HL-60 (cell line): ENCODE measurements at regions not wholly inside any gene's neighbourhood (a gene's known extent, or its start where the extent isn't known, plus 50 kb on each side); places are given as distances from the start of the nearest gene placed in this dataset.
"Not testable (repeated sequence)": the region's sequence is repeated elsewhere in the genome, so short reads cannot be mapped to it uniquely, and the experiment has no call there.

Source experiments
- DNase-seq, 2 experiments: peaks; one replicate each; pipeline ENCODE4 v3.0.0-alpha.2; 2010 to 2020; ENCODE audit warnings: low read depth in 1 of 2, low spot score in 1 of 2
- H3K27ac ChIP-seq: fragments of 250-450 bp; sonication (Bioruptor Pico); replicated peaks from 2 replicates; pipeline ENCODE4 v1.5.1; 2020; ENCODE audit warnings: mild to moderate bottlenecking, moderate library complexity
- H3K27me3 ChIP-seq: fragments of 250-450 bp; sonication (Bioruptor Pico); 2 replicates; pipeline ENCODE4 v1.5.1; 2021; ENCODE audit warnings: mild to moderate bottlenecking, moderate library complexity; ENCODE audit not compliant: insufficient read depth, poor library complexity, severe bottlenecking
- H3K4me3 ChIP-seq: replicated peaks from 2 replicates; pipeline ENCODE4 v1.5.1; 2011; ENCODE audit warnings: mild to moderate bottlenecking, control low read depth, low read length; ENCODE audit not compliant: insufficient read depth
- CTCF ChIP-seq: IDR thresholded peaks from one replicate; pipeline ENCODE4 v1.5.1; 2011; ENCODE audit warnings: low read length, control low read depth, inconsistent platforms; ENCODE audit not compliant: insufficient read depth
- GABPA ChIP-seq: IDR thresholded peaks from 2 replicates; pipeline ENCODE4 v1.6.1; 2012; ENCODE audit warnings: low read depth
- POLR2AphosphoS5 ChIP-seq: IDR thresholded peaks from 2 replicates; pipeline ENCODE4 v1.6.1; 2012; ENCODE audit warnings: low read depth
- SPI1 ChIP-seq: IDR thresholded peaks from 2 replicates; pipeline ENCODE4 v1.6.1; 2012; ENCODE audit warnings: low read depth, mild to moderate bottlenecking, borderline replicate concordance
- TF ChIP-seq, protein P1 (sequence below): IDR thresholded peaks from 2 replicates; pipeline ENCODE4 v1.6.1; 2012; ENCODE audit warnings: low read depth; ENCODE audit not compliant: insufficient replicate concordance

- no peak for DNase-seq
- no peak overlapping the region for H3K27ac ChIP-seq
Observed at GRCh38 chr3:3301476-3301875, 122.0 kb upstream of the CRBN start.

DNA sequence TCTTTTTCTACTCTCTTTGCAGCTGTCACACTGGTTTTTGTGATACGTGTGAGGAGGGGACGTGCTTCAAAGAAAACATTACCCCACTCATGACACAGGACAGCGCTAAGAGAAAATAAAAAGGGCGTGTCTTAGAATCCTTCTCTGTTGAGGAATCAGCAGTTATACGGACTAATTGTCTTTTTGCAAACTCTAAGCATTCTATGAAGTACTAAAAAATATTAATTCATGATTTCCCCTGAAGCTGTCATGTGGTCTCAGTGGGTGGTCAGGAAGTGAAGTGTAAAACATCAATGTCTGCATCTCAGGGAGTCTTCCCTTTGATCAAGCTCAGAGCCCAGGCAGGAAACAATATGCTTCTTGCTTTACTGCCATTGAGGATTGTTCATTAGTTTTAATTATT lies 117.5 kb upstream of the CRBN start:
- no peak overlapping the region for H3K27ac ChIP-seq
- DNase-seq: no peak
- H3K4me3 ChIP-seq: no peak overlapping the region

More at GRCh38 chr3:3301476-3301875, 122.0 kb upstream of the CRBN start:
- H3K27me3 ChIP-seq: peaks cover 2% of the 10 kb centered on the region
- no peak overlapping the region for H3K4me3 ChIP-seq
- no peak for TF ChIP-seq GABPA
- TF ChIP-seq POLR2AphosphoS5: no peak
- TF ChIP-seq, protein P1, sequence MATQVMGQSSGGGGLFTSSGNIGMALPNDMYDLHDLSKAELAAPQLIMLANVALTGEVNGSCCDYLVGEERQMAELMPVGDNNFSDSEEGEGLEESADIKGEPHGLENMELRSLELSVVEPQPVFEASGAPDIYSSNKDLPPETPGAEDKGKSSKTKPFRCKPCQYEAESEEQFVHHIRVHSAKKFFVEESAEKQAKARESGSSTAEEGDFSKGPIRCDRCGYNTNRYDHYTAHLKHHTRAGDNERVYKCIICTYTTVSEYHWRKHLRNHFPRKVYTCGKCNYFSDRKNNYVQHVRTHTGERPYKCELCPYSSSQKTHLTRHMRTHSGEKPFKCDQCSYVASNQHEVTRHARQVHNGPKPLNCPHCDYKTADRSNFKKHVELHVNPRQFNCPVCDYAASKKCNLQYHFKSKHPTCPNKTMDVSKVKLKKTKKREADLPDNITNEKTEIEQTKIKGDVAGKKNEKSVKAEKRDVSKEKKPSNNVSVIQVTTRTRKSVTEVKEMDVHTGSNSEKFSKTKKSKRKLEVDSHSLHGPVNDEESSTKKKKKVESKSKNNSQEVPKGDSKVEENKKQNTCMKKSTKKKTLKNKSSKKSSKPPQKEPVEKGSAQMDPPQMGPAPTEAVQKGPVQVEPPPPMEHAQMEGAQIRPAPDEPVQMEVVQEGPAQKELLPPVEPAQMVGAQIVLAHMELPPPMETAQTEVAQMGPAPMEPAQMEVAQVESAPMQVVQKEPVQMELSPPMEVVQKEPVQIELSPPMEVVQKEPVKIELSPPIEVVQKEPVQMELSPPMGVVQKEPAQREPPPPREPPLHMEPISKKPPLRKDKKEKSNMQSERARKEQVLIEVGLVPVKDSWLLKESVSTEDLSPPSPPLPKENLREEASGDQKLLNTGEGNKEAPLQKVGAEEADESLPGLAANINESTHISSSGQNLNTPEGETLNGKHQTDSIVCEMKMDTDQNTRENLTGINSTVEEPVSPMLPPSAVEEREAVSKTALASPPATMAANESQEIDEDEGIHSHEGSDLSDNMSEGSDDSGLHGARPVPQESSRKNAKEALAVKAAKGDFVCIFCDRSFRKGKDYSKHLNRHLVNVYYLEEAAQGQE: no peak
- TF ChIP-seq SPI1: no peak
- no peak for TF ChIP-seq CTCF

DNA sequence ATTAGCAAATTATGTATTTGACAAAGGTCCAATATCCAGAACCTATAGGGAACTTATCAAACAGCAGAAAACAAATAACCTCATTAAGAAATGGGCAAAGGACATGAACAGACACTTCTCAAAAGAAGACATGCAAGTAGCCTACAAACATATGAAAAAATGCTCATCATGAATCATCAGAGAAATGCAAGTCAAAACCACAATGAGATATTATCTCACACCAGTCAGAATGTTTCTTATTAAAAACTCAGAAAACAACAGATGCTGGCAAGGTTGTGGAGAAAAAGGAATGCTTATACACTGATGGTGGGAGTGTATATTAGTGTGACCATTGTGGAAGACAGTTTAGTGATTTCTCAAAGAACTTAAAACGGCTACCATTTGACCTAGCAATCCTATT lies 116.1 kb upstream of the CRBN start:
- Histone ChIP-seq H3K27ac (no peak overlapping the region), H3K4me3 (no peak overlapping the region), H3K27me3 (no peaks in the 10 kb centered on the region)
- TF ChIP-seq POLR2AphosphoS5 (no peak), SPI1 (no peak), CTCF (no peak), GABPA (no peak)
- TF ChIP-seq, protein P1: no peak
- no peak for DNase-seq

More for the DNA sequence above, 117.5 kb upstream of the CRBN start:
- no peak for TF ChIP-seq GABPA
- TF ChIP-seq SPI1: no peak
- TF ChIP-seq, protein P1: no peak
- TF ChIP-seq POLR2AphosphoS5: no peak
- TF ChIP-seq CTCF: no peak
- H3K27me3 ChIP-seq: no peaks in the 10 kb centered on the region

GRCh38 chr3:3291756-3292283 lies 112.3 kb upstream of the CRBN start:
- H3K27me3 ChIP-seq, H3K27ac ChIP-seq, H3K4me3 ChIP-seq, DNase-seq: not testable (repeated sequence)
